ENCODE measurements at regions not wholly inside any gene's neighbourhood (a gene's known extent, or its start where the extent isn't known, plus 50 kb on each side); places are given as distances from the start of the nearest gene placed in this dataset.

DNA sequence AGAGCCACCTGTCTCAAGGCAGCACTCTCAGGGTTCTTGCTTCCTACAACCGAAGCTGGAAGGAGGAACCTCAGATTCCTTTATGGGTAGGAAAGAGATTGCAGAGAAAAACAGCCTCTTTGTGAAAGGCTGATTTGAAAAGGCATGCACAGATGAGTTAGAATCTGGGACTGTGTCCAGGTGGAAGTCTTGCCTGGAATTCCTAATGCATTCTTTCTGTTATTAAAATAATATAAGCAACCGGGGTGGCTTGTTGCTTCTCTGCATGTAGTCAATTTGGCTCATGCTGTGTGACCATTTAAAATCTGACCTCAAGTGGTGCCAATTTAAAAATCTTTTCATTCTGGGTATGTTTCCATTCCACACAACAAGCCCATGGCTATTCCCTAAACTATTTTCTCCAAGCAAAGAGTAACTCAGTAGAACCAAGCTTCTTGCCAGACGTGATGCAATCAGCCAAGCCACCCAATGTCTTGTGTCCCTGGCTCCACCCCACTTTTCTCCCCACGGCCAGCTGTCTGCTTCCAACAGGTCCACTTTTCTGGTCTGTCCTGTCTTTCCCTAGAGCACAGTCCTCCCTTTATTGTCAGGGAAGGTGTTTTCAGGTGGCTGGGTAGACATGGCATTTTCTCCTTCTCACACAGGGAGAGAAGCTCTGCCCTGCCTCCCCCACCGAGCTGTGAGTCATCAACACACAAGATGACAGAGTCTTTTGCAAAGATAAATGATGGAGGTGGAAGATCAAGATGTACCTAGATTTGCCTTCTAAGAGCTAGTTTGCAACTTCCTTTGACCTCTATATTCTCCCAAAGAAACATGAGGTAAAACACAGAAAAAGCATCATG lies 394.3 kb downstream of the FOXO1 start:
- no peak for TF ChIP-seq POLR2A (IDR thresholded peaks at IDR 0.05; ENCODE audit: low read length)
- no peak for TF ChIP-seq GATA1 (IDR thresholded peaks at IDR 0.05; ENCODE audit: low read depth, low read length)
- DNase-seq: no peak

DNA sequence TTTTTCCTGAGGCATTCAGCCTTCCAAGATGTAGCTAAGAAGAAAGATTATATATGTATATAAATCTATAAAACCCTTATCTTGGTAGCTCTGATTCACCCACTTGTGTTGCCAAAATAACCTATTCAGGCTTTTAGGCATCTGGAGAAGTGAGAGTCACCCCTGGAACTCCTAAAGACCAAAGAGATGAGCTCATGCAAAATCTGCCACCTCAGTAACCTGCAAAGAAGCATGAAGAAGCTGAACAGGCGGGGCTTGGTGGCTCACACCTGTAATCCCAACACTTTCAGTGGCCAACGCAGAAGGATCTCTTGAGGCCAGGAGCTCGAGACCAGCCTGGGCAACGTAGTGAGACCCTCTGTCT lies 393.7 kb downstream of the FOXO1 start:
- DNase-seq: no peak
- TF ChIP-seq GATA1 (IDR thresholded peaks at IDR 0.05; ENCODE audit: low read depth, low read length): no peak
- TF ChIP-seq POLR2A (IDR thresholded peaks at IDR 0.05; ENCODE audit: low read length): no peak

DNA sequence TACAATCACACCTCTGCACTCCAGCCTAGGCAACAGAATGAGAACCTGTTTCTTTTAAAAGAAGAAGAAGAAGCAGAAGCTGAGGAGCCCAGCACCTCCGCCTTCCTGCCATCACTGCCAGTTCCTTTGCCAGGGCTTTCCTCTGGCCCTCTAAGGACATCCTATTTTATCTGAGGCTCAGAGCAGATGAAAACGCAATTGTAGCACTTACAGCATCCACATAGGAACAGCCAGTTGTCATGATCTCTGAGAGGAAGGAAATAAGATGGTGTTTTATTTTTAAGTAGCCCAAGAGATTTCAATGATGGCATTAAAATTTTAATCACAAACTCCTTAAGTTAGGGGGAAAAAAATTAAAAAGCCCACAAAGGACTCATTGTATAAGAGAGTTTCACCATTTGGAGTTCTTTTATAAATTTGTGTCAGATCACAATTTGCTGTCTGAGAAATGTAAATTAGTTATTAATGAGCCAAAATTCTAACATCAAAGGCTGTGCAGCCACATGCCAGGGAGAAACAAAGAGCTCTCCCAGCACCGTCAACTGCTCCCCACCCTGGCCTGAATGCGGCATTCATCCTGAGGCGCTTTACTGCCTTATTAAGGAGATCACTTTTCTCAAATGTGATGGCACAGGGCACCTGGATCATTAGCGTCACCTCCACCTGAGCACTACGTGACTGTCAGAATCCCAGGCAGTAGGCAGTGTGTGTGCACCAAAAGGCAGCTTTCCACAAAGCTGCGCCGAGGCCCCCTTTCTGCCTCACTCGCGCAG lies 393.0 kb downstream of the FOXO1 start:
- DNase-seq: no peak
- TF ChIP-seq GATA1 (IDR thresholded peaks at IDR 0.05; ENCODE audit: low read depth, low read length) (no peak), POLR2A (IDR thresholded peaks at IDR 0.05; ENCODE audit: low read length) (no peak)

DNA sequence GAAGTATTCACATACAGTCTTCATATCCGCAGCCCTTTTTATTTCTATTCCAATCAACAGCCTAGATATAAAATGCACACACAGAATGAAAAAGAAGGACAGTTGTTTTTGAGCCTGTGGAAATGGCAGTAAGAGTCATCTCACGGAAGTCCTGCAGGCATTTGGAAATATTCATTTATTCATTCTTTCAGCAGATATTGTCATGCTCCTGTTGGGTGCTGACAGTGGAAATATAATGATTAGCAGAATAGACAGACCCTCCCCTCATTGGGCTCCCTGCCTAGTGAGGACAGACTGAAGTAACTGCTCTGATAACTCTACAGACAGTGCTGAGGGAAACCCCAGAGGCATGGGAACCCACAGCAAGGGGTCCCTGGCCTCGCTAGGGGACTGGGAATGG lies 392.3 kb downstream of the FOXO1 start:
- DNase-seq: no peak
- TF ChIP-seq GATA1 (IDR thresholded peaks at IDR 0.05; ENCODE audit: low read depth, low read length) (no peak), POLR2A (IDR thresholded peaks at IDR 0.05; ENCODE audit: low read length) (no peak)

DNA sequence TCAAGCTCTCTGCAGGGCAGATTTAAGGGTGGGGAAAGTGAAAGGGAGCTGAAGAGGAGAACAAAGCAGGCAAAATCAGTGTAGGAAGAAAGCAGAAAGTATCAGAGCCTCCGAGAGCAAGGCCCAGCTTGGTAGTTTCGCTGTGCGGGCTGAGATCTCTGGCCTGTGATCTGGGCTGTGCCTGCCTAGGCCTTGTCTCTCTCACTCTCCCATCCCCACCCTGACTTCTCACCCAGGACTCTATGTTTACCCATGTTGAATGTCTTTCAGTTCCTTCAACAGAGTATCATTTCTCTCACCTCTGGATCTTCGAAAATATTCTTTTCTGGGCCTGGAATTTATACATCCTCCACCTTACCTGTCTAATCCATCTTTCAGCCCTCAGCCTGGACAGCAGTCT lies 391.3 kb downstream of the FOXO1 start:
- no peak for DNase-seq
- TF ChIP-seq GATA1 (IDR thresholded peaks at IDR 0.05; ENCODE audit: low read depth, low read length) (no peak), POLR2A (IDR thresholded peaks at IDR 0.05; ENCODE audit: low read length) (no peak)

DNA sequence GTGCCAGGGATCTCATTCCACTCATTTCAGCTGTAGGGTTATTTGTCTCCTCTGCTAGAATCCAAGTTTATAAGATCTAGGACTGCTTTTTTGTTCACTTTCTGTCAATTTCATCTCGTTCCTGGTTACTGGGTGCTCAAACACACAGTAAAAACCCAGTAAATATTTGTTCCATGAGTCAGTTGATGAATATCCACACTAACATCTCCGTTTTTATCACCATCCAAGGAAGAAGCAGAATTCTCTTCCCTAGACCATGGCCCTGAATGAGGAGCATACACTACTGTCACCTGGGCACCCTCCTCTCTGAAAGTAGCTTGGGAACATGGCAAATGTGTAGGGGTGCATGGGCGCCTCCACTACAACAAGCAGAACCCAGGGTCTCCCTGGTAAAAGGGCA lies 390.8 kb downstream of the FOXO1 start:
- no peak for DNase-seq
- no peak for TF ChIP-seq POLR2A (IDR thresholded peaks at IDR 0.05; ENCODE audit: low read length)
- no peak for TF ChIP-seq GATA1 (IDR thresholded peaks at IDR 0.05; ENCODE audit: low read depth, low read length)

DNA sequence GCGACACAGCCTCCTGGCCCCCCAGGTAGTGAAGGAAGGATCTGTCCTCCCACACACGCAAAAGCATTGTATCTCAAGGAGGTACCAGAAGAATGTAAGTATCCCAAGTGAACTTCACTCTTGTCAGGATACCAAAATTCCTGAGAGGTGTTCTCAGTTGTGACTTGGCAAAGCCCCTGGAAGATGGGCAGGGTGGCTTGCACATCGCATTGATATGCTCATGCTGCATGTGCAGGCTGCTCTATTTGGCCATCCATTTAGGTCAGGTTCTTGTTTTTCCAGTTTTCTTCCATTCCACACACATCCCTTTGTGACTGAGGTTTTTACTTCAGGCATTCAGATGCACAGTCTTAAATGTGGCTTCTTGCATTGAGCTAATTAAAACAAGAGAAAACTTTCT lies 382.8 kb downstream of the FOXO1 start:
- no peak for DNase-seq
- no peak for TF ChIP-seq POLR2A (IDR thresholded peaks at IDR 0.05; ENCODE audit: low read length)
- TF ChIP-seq GATA1 (IDR thresholded peaks at IDR 0.05; ENCODE audit: low read depth, low read length): no peak

DNA sequence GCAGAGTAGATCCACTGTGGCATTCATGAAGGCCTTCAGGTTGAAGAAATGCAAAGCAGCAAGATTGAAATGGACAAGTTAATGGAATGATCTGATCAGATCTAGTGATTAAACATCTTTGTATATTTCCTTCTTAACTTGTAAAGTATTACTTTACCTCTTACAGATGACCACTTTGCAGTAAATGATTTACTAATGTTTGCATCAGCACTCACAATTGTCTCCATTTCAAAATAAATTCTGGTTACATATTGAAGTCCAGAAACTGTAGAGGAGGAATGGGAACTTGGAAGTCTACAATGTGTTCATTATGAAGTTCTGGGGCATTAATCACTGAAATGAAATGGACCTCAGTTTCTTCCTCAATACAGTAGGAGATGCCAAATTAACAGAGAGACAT lies 380.8 kb downstream of the FOXO1 start:
- TF ChIP-seq POLR2A (IDR thresholded peaks at IDR 0.05; ENCODE audit: low read length) (no peak), GATA1 (IDR thresholded peaks at IDR 0.05; ENCODE audit: low read depth, low read length) (no peak)
- DNase-seq: no peak

DNA sequence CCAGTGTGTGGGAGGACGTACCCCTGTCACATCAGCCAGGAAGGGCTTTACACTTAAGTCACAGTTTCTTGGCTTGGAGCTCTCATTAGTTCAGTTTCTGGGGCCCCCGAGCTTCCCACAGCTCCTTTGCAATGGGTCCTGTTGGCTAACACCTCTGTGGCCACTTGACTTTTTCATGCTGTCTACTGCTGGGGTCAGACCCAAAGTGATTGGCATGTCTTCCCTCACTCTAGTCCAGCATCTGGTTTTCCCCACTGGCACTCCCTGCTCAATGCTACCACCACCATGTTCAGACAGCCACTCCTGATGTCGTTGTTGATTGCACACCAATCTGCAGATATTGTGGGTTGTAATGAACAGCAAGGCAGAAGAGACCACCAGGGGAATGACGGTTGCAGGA lies 379.0 kb downstream of the FOXO1 start:
- DNase-seq: no peak
- no peak for TF ChIP-seq POLR2A (IDR thresholded peaks at IDR 0.05; ENCODE audit: low read length)
- no peak for TF ChIP-seq GATA1 (IDR thresholded peaks at IDR 0.05; ENCODE audit: low read depth, low read length)

DNA sequence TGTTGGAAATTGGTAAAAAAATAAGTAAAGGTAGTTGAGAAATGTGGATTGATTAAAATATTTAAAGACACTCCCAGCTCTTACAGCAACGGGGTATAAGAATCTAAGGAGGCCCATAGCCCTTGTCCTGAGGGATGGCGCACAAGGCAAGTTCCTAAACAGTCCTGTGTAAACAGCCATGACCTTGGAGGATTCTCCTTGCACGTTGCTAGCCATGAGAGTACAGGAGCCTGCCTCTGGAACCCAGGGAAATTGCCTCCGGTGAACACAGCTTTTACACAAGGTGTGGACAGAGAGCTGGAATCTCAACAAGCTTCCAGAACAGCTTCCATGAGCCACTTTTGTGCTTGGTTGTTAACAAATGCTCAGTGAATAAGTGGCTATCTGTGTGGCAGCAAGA lies 378.2 kb downstream of the FOXO1 start:
- DNase-seq: no peak
- TF ChIP-seq POLR2A (IDR thresholded peaks at IDR 0.05; ENCODE audit: low read length) (no peak), GATA1 (IDR thresholded peaks at IDR 0.05; ENCODE audit: low read depth, low read length) (no peak)

DNA sequence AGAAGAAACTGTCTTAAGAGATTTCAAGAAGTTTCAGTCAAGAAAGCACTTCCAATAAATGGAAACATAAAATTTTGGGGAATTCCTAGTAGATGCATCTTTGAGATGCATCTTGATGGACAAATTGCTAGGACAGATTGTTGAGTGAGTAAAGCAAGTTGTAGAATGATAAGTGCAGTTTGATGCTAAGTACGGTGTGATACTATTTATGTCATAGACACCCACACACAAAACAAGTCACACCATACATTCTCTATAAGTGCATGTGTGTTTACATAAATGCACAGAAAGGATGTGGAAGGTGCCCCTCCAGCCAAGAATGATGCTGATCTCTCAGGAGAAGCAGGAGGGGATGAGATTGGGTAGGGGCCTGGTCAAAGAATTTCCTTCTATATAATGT lies 375.7 kb downstream of the FOXO1 start:
- TF ChIP-seq POLR2A (IDR thresholded peaks at IDR 0.05; ENCODE audit: low read length) (no peak), GATA1 (IDR thresholded peaks at IDR 0.05; ENCODE audit: low read depth, low read length) (no peak)
- no peak for DNase-seq

DNA sequence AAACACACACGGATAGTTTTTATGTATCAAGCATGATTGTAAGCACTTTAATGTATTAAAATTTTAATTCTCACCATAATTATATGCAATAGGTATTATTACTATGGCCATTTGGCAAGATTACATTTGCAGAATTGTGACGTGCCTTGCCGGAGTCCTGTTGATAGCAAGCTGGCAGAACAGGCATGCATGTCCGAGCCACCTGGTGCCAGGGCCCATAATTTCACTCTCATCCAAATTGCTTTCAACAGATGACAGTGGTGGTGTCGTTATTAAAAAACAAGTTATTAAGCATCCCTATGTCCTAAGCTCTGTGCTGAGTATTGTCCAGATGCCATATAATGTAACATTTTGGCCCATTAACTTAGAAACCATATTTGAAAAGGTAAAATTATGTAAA lies 374.3 kb downstream of the FOXO1 start:
- no peak for DNase-seq
- TF ChIP-seq POLR2A (IDR thresholded peaks at IDR 0.05; ENCODE audit: low read length) (no peak), GATA1 (IDR thresholded peaks at IDR 0.05; ENCODE audit: low read depth, low read length) (no peak)

DNA sequence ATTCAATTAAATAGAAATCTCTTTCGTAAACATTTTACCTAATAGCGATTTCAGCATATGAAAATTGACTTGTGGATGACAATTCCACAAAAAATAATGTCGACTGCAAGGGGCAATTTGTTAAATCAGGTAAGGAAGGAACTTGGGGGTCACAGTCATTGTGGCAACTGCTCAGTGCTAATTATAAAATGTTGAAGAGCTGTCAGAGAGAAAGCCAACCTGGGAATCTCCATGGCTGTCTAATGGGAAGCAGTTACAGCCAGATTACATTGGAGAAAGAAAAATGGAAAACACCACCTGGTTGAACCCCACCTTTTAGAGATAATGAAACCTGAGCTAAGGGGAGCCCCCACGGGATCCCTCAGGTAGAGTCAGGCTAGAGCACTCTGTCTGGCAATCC lies 373.9 kb downstream of the FOXO1 start:
- TF ChIP-seq POLR2A (IDR thresholded peaks at IDR 0.05; ENCODE audit: low read length) (no peak), GATA1 (IDR thresholded peaks at IDR 0.05; ENCODE audit: low read depth, low read length) (no peak)
- DNase-seq: no peak

DNA sequence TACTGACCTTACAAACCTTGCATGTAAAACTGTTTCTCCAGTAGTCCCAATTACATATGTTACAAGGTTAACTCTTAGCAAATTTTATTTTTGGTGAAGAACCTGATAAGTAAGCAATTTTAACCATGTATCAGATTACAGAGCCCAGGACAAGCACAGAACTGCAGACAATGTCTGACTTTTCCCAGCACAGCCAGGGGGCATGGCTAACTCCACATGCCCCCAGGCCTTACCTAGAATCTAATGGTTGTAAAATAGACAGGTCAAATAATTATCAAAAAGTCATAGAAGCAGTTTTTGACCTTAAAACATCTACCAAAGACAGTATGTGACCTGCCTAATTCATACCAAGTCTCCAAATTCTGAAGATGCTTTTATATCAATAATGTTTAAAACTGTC lies 364.1 kb downstream of the FOXO1 start:
- no peak for TF ChIP-seq GATA1 (IDR thresholded peaks at IDR 0.05; ENCODE audit: low read depth, low read length)
- TF ChIP-seq POLR2A (IDR thresholded peaks at IDR 0.05; ENCODE audit: low read length): no peak
- DNase-seq: no peak

DNA sequence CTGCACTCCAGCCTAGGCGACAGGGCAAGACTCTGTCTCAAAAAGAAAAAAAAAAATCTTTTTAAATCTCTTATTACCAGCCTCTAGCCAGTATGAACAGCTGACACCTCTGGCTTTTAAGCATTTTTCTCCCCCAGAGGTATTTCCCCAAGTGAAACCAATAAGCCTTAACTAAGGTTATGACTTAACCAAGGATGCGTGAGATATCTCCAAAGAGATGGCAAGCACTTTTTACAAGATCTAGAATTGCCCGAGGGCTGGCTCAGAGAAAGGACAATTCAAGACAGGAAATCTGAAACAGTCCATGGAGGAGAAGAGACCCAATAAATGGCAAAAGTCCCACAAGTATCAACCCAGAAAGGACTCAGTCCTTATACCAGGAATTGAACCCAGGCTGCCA lies 362.1 kb downstream of the FOXO1 start:
- no peak for TF ChIP-seq POLR2A (IDR thresholded peaks at IDR 0.05; ENCODE audit: low read length)
- TF ChIP-seq GATA1 (IDR thresholded peaks at IDR 0.05; ENCODE audit: low read depth, low read length): no peak
- no peak for DNase-seq

All from erythroblast (primary cell).